C1 segment of cervical spinal cord (tissue), 14 donors: ENCODE measurements at regions not wholly inside any gene's neighbourhood (a gene's known extent, or its start where the extent isn't known, plus 50 kb on each side); places are given as distances from the start of the nearest gene placed in this dataset.
A peak's percentile ranks its signal among the peaks of the same experiment; 100 is the strongest.

Experiments used
- DNase-seq, 14 donors: peaks; one replicate each; lab custom pipeline; 2025; lab: John Stamatoyannopoulos, UW

DNA sequence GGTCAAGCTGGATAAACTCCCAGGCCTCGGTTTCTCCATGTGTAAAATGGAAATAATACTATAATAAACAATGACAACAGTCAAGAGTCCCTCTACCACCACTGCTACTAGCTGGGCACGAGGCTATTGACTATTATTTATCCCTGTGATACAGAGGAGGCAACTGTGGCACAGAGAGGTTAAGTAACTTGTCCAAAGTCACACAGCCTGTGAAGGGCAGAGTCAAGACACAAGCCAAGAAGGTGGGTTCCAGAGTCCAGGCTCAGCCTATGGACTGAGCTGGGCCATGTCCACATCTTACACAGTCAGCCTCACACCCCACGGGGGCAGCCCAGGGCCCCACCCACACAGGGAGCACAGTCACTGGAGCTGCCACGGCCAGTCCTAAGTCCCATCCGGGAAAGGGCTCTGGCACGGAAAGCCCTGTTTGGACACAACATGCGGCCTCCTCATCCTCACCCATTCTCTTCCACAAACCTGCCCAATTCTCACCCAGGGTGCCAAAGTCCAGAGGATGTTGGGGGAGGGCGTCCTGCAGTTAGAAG lies 384.0 kb downstream of the SHANK2 start:
- DNase-seq: no peak

DNA sequence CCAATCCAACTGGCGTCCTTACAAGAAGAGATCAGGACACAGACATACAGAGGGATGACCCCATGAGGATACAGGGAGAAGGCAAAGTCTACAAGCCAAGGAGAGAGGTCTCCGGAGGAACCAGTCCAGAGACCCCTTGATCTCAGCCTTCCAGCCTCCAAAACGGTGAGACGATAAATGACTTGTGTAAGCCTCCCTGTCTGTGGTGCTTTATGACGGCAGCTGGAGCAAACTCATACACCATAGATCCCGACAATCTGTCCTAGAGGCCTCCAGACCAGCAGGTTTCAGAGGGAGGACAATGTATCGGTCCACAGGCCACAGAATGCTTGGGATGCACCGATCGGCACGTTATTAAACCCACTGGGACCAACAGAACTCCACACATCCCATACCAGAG lies 383.3 kb downstream of the SHANK2 start:
- DNase-seq: no peak

DNA sequence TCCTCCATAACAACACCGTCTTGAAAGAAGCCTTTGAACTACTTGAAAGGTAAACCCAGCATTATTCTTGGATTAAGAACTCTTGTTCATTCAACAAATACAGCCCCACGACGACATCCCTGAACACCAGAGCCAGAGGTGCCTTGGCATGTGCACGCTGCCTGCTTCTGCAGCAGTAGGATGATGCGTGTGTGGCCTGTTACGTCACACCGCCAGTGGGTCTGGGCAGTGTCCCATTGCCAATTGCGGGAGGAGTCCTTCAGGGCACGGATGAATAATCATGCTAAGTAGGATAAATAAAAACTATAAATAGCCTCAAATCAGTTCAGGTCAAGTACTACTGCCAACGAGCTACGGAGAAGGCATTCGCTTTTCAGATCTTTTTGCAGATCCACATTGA lies 380.5 kb downstream of the SHANK2 start:
- DNase-seq: no peak

DNA sequence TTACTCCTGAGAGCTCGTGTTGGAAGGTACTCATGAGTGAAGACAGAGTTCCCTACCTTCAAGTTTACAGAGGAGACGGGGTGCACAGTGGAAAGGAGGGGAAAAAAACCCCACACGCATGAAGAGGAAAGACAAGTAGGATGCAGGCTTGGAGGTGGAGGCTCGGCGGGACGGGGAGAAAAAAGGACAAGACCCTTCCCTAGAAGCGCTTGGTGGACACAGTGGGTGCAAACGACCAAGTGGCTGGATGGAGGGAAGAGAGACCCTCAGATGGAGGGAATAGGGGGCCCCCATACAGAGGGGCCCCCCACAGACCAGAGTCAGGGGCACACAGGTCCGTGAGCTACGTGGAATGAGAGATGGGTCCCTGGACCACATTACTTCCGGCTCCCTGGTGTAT lies 380.1 kb downstream of the SHANK2 start:
- no peak for DNase-seq

DNA sequence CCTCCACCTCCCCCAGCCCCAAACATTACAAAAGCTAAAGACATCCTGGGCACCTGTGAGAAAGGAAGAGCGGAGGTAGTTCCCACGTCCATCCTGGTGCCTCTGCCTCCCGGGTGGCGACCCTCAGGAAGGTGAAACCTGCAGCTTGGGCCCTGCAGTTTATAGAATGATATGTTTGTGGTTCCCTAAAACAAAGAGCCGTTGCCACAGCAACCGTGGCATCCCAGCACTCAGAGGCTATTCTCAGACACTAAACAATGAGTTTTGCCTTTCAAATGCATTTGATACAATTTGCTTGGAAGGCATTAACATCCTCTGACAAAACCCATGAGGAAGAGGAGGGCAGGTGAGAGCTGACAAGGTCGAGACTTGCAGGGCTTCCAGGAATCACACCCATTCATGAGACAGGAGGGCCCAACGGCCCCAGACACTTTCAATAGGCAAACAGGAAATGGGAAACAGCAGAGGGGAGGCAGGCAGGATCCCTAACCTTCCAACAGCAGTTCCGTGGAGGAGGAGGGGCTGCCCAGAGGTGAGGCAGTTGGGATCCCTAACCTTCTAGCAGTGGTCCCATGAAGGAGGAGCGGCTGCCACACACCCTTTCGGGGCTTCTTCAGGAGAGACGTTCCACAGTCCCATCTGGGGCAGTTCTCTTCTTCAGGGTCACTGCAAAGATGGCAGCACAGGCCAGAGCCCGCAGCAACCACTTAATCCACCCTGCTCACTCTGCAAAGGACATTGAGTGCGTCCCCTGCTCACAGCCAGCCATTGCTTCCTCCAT lies 379.2 kb downstream of the SHANK2 start:
- DNase-seq: no peak

DNA sequence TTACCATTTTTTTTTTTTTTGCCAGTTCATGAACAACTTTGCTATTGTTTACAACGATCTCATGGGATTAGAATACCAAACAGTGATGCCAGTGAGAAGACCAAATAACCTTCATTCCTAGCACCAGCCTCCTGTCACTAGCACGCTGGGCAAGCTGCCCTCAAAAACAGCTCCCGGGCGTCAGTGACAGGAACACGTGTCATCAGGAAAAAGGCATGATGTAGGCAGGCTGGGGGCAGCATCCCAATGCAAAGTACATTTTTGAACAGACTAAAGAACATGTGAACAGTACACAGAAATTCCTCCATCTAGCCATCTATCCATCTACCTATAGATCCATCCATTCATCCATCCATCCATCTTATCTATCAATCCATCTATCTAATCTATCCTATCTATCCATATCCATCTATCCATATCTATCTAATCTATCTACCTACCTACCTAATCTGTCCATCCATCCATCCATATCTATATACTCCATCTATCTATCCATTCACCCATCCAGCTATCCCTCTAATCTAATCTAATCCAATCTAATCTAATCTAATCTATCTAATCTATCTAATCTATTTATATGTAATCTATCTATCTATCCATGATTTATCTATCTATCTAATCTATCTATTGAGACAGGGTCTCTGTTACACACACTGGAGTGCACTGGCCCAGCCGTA lies 378.5 kb downstream of the SHANK2 start:
- no peak for DNase-seq

DNA sequence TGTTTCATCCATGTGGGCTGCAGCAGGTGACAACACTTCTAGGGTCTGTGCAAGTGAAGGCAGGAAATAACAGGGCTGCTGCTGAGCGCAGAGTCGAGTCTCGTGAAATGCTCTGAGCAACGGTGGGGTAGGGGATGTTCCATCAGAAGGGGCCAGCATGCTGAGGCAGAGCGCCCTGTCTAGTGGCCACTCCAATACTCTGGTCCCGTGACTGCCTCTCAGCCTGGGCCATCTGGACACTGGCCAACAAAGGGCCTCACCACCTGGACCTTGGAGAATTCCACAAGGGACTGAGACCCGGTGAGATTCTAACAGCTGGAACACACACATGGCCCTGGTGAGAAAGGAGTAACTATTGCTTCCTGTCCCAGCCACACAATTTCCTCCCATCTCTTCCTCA lies 375.7 kb downstream of the SHANK2 start:
- no peak for DNase-seq

DNA sequence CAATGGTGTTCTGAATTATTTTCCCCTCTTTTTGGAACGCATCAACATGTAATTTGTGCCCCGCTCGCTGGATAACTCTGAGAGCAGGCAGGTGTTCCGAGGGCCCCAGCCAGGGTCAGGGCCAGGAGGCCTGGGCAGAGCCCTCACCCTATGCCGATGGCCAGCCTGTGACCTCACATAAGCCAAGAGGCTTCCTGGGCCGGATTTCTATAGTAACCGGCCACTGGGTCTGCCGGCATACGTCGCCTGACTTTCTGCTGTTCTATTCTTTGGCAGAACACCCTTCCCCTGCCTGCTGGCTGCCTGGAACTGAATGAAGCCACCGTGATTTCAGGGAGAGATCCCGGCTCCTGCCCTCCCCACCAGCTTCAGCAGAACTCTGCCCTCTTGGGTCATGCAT lies 375.2 kb downstream of the SHANK2 start:
- DNase-seq: no peak

DNA sequence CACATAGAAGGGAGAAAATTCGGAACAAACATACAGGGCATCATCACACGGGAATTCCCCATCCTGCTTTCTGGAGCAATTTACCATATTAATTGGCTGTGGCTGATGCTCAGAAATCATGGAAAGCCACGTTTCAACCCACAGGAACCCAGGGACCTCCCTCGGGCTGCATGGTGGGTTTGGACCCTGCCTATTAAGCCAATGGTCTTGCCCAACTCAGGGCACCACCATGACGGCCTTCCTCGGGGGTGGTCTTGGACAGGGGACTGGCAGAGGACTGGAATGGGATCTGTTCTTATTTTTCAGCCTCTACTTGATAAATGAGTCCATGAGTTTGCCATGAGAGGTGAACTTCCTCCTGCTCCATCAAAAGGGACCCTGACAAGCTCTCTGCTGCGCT lies 374.0 kb downstream of the SHANK2 start:
- DNase-seq: no peak

DNA sequence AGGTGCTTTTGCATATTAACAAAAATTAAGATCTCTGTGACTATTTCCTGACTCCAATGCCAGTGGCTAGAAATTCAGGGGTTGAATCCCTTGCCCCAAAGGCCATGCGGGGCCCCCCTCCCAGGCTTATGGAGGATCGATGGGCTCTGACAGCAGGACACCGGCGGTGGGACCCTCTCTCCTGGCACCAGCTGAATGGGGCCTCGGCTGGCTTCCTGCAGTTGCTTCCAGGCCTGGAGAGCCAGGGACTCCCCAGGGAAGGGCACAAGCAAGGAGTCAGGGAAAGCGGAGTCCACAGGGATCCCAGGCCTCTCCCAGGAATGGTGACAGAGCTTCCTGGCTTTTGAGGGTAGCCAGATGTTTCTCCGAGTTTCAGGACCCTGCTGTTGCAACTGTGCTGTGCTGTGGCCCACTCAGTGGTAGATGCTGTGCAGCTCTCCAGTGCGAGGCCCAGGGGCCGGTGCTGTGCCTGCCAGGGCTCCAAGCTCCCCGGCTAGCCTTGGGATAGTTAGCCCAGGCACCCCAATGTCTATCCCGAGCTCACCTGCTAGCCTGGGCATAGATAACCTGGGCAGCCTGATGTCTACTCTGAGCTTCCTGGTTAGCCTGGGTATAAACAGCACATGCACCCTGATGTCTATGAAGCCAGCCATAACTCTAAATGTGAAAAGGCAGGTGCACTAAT lies 372.6 kb downstream of the SHANK2 start:
- no peak for DNase-seq

DNA sequence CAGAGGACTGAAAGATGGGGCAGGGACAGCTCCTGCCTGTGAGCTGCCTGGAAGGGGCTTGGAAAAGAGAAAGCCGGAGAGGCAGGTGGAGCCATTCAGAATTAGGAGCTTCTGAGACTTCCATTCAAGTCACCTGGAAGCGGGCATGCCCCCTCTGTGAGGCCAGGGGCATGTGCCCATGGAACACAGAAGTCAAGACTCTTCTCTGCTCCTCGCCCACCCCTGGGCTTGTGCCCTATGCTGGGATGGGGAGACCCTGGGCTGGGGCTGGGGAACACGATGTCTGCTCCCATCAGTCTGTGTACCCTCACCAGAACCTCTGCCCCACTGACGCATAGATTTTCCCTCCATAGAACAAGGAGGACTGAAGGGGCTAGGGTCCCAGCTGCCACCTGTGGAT lies 372.0 kb downstream of the SHANK2 start:
- DNase-seq: no peak

DNA sequence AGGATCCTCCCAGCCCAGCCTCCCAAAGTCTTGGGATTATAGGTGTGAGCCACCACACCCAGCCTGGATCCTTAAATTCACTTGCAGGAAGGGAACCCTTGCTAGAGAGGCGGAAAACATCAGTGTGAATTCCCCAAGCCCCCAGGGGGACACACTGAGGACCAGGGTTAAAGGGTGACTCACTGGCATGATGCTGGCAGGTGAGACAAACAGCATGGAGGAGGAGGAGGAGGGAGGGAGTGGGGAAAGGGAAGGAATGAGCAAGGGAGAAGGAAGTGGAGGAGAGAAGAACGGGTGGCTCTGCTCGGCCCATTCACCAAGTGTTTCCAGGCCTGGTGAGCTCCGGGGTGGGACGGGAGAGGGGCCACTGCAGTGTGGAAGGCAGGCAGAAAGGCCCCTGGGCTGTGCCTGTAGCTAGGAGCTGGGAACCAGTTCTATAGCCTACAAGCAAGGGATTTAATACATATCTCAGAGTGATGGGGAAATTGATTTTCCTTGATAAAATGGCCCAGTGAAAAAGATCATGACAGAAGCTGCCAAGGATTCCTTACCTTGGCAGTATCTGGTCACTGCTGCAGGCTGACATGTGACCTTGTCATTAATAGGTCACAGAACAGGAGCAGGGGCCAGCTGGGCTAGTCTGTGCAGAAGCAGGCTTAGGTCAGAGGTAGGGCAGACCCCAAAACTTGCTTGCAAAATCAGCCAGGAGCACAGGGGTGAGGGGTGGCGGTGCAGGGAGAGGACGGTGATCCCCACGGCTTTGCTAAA lies 370.2 kb downstream of the SHANK2 start:
- no peak for DNase-seq

DNA sequence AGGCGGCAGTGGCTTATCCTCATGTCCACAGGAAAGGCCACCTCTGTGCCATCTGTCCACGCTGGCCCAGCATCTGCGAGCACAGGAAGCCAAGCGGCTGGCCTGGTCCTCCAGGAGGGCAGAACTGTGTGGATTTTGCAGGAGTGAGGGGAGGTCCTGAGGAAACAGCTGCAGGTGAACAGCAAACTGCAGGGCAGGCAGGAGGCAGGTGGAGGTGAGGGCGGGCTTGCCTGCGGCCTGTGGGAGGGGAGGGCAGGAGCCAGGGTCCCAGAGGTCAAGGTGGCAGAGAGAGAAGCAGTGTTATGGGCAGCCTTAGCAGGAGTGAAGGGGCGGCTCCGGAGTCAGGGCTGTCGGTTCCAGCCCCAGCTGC lies 369.7 kb downstream of the SHANK2 start:
- no peak for DNase-seq

DNA sequence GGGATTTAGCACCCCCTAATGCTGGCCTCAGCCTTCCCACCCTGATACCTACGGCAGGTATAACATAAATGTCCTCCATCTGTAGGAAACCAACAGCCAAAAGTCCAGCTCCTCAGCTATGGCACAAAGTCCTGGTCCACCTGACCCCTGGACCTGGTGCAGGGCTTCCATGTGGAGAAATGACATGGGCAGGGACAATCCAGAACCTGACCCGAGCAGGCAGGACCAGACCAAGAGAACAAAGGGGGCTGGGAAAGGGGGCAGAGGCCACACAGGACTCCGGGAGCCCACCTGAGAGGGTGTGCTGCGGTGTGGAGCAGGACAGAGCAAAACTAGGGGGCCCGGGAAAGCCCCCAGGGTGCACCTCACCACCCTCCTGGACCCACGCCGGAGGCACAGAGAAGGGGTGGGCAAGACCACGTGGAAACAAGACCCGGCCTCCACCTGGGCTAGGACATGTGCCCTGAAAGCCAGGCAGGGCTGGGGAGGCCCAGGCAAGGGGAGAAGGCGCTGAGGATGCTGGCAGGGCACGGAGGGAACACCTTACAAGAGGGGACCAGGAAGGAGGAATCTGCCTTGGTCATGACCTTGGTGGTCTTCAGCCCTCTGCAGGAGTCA lies 368.9 kb downstream of the SHANK2 start:
- no peak for DNase-seq

DNA sequence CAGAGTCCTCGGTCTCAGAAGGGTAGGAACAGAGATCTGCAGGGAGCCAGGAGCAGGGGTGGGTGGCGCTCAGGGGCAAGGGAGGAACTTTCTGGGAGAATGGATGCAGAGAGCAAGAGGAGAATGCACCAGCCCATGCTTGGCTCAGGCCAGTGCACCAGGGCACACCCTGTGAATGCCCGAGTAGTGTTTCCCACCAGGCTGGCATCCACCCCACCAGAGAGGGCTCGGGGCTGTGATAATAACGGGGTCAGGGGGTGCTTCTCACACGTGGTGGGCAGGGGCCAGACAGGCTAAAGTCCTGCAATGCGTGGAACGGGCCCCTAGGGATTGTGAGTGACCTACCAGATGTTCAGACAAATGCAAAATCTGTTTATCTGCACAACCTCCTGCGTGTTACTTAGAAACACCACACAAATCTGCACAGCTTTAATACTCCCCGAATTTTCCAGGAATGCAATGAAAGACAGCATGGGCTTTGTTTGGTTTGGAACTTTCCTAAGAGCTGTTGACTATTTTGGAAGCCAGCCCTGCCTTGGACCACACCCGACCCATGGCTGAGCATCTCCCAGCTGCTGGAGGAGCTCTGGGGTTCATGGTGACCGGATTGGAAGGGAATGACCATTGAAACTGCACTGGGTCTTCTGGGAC lies 368.3 kb downstream of the SHANK2 start:
- DNase-seq: no peak

DNA sequence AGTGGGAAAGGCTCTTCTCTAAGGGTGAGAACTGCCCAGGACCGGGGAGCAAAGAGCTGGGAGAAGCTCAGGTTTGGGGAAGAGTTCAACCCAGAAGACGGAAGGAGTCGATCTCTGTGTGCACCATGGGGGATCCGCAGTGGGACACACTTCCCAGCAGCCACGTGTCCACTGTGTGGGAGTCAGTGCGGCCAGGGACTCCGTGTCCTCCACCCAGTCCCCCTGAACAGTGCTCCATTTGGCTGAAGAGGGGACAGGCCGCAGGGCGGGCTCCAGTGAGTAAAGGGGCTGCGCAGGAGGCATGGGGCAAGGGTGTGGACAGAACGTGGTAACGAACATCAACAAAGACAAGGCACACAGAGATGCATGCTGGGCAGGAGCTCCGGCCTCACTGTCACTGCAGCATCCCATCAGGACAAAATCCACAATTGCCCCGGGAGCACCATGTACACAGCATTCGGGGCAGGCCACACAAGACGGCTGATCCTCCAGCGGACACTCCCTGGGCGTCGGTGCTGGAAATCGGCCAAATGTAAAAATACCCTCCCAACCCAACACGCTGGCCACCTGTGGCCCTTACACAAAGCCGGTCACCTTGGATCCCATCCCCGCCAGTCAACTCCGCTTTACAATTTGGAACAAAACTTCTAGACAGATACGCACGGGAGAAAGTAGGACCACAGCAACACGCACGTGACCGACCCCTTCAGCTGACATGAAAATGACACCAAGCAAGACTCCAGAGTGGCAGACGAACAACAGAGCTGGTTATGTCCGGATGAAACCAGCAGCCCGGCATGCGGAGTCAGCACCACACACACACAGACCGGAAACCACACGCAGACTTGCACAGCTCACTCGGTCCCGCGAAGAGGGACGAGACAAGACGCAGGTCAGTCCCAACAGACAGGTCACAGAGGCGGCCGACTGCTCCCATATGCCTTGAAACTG lies 366.8 kb downstream of the SHANK2 start:
- DNase-seq: peak in 2 of 14 donors; percentile 4 to 13

DNA sequence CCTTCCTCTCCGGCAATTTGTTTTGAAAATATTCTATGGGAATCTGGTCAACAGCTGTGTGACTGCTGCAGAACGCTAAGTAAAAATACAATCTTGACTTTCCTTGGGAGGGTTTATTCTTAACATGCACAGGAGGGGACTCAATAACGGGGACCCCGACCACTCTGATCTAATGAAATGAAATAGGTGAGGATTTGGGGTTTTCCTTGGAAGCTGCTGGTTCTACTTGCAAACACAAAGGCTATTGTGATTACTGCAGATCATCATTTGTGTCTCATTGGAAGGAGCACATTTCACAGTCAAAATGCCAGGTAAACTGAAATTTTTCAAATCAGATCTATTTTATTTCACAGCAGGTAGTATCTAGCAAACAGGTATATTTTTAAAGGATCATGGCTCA lies 366.1 kb downstream of the SHANK2 start:
- DNase-seq: no peak

DNA sequence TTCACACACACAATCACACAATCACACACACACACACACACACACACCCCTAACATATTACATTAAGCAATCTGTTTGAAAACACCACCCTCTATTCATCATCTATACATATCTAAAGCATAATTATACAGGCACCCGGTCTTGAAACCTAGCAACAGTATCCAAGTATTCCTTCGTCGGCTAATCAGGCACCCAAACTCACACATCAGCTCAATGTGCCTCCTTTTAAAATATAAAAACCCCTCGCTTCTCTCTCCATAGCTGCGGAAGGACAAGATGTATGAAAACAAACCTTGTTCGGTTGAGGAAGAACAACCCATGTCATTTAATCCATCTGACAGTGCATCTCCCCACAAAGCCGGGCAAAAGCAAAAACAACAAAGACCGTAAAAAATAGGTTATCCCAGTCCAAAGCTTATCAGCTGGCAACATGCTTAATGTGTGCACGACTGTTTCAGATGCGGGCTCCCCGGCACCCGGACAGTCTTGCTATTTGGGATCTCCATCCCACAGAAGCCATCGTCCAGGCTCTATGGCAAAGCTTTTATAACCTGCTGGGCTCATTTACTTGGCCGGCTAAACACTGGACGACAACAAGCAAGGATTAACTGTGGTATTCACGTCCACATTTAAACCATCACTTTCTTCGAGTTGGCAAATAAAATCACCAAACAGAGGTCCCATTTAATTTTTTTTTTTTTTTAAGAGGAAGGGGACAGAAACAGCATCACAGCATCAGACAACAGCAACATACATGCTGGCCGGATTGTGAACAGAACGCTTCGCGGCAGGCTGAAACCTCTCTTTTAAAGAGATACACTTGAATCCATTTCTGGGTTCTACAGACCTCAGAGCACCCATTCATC lies 365.5 kb downstream of the SHANK2 start:
- DNase-seq: no peak

DNA sequence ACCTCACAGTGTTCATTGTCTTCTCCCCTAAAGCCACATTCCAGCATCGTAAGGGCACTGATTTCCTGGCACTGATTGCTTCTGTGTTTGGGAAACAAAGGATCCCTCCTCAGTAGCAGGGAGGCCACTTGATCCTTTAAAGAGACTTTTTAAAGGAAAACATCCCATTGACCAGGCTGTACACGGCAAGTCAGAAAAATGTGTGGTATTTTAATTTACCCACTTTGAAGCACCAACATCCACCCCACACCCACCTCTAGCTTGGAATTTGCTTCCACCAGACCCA lies 364.9 kb downstream of the SHANK2 start:
- DNase-seq: no peak
